H9 (cell line): ENCODE measurements at regions not wholly inside any gene's neighbourhood (a gene's known extent, or its start where the extent isn't known, plus 50 kb on each side); places are given as distances from the start of the nearest gene placed in this dataset.

Source experiments
- DNase-seq: peaks from one replicate; pipeline ENCODE4 v3.0.0-alpha.2; 2017
- H2AFZ ChIP-seq: one replicate; pipeline ENCODE4 v1.6.1; 2013; ENCODE audit warnings: mild to moderate bottlenecking, low read length, control low read depth, moderate library complexity
- H2AK5ac ChIP-seq: 2 replicates; pipeline ENCODE4 v1.6.1; 2013; ENCODE audit warnings: low read length, control low read depth, mixed read lengths; ENCODE audit not compliant: insufficient read length
- H2BK120ac ChIP-seq: one replicate; pipeline ENCODE4 v1.6.1; 2013; ENCODE audit warnings: low read depth, mild to moderate bottlenecking, low read length, control low read depth, inconsistent platforms; ENCODE audit not compliant: poor library complexity, severe bottlenecking
- H2BK12ac ChIP-seq: 2 replicates; pipeline ENCODE4 v1.6.1; 2013; ENCODE audit warnings: low read length, control low read depth, mixed read lengths, low read depth; ENCODE audit not compliant: insufficient read length
- H2BK15ac ChIP-seq: 2 replicates; pipeline ENCODE4 v1.6.1; 2013; ENCODE audit warnings: low read depth, low read length, control low read depth
- H2BK20ac ChIP-seq: one replicate; pipeline ENCODE4 v1.6.1; 2013; ENCODE audit warnings: low read depth, mild to moderate bottlenecking, low read length, control low read depth, inconsistent platforms; ENCODE audit not compliant: poor library complexity, severe bottlenecking
- H2BK5ac ChIP-seq: 2 replicates; pipeline ENCODE4 v1.6.1; 2013; ENCODE audit warnings: low read length, control low read depth, mixed read lengths; ENCODE audit not compliant: insufficient read length
- H3K14ac ChIP-seq: 2 replicates; pipeline ENCODE4 v1.6.1; 2013; ENCODE audit warnings: low read length, control low read depth; ENCODE audit not compliant: insufficient read depth
- H3K18ac ChIP-seq: 2 replicates; pipeline ENCODE4 v1.6.1; 2013; ENCODE audit warnings: low read depth, mild to moderate bottlenecking, mixed read lengths, low read length, control low read depth; ENCODE audit not compliant: insufficient read length
- H3K23ac ChIP-seq: 2 replicates; pipeline ENCODE4 v1.6.1; 2013; ENCODE audit warnings: low read length, control low read depth, mixed read lengths, low read depth; ENCODE audit not compliant: insufficient read length
- H3K23me2 ChIP-seq: 2 replicates; pipeline ENCODE4 v1.6.1; 2013; ENCODE audit warnings: low read depth, mild to moderate bottlenecking, mixed read lengths, low read length, control low read depth; ENCODE audit not compliant: insufficient read length, poor library complexity, severe bottlenecking
- H3K27ac ChIP-seq: 2 replicates; pipeline ENCODE4 v1.5.1; 2013; ENCODE audit warnings: low read length, control low read depth, mixed read lengths, low read depth; ENCODE audit not compliant: insufficient read length
- H3K27me3 ChIP-seq: 2 replicates; pipeline ENCODE4 v1.6.1; 2013; ENCODE audit warnings: low read length, control low read depth, inconsistent platforms; ENCODE audit not compliant: insufficient read depth
- H3K4ac ChIP-seq: 2 replicates; pipeline ENCODE4 v1.6.1; 2013; ENCODE audit warnings: low read depth, mild to moderate bottlenecking, control low read depth, inconsistent platforms, low read length, moderate library complexity
- H3K4me1 ChIP-seq: 2 replicates; pipeline ENCODE4 v1.6.1; 2013; ENCODE audit warnings: low read length, control low read depth, inconsistent platforms; ENCODE audit not compliant: insufficient read depth
- H3K4me2 ChIP-seq: 2 replicates; pipeline ENCODE4 v1.6.1; 2013; ENCODE audit warnings: low read length, control low read depth, mixed read lengths; ENCODE audit not compliant: insufficient read length, insufficient read depth
- H3K56ac ChIP-seq: 2 replicates; pipeline ENCODE4 v1.6.1; 2013; ENCODE audit warnings: low read depth, mild to moderate bottlenecking, mixed read lengths, low read length, control low read depth; ENCODE audit not compliant: insufficient read length
- H3K79me1 ChIP-seq: 2 replicates; pipeline ENCODE4 v1.6.1; 2013; ENCODE audit warnings: low read depth, mild to moderate bottlenecking, moderate library complexity, low read length, control low read depth, inconsistent platforms; ENCODE audit not compliant: insufficient read depth, poor library complexity, severe bottlenecking
- H3K79me2 ChIP-seq: 2 replicates; pipeline ENCODE4 v1.6.1; 2013; ENCODE audit warnings: low read length, control low read depth, inconsistent platforms; ENCODE audit not compliant: insufficient read depth
- H3K9ac ChIP-seq: 2 replicates; pipeline ENCODE4 v1.6.1; 2013; ENCODE audit warnings: low read length, control low read depth, mixed read lengths; ENCODE audit not compliant: insufficient read length; ENCODE audit errors: extremely low read depth
- H3K9me3 ChIP-seq: one replicate; pipeline ENCODE4 v1.6.1; 2013; ENCODE audit warnings: low read depth, low read length, inconsistent platforms; ENCODE audit not compliant: control insufficient read depth
- H3T11ph ChIP-seq: one replicate; pipeline ENCODE4 v1.6.1; 2013; ENCODE audit warnings: mild to moderate bottlenecking, low read length, control low read depth, inconsistent platforms
- H4K20me1 ChIP-seq: one replicate; pipeline ENCODE4 v1.6.1; 2013; ENCODE audit not compliant: control insufficient read depth, insufficient read length, insufficient read depth
- H4K5ac ChIP-seq: 2 replicates; pipeline ENCODE4 v1.6.1; 2013; ENCODE audit warnings: low read depth, mild to moderate bottlenecking, mixed read lengths, low read length, control low read depth; ENCODE audit not compliant: insufficient read length
- H4K8ac ChIP-seq: replicated peaks from 2 replicates; pipeline ENCODE4 v1.6.1; 2013; ENCODE audit warnings: low read length, control low read depth, mixed read lengths, low read depth; ENCODE audit not compliant: insufficient read length
- H4K91ac ChIP-seq: 2 replicates; pipeline ENCODE4 v1.6.1; 2013; ENCODE audit warnings: low read depth, mild to moderate bottlenecking, moderate library complexity, mixed read lengths, low read length, control low read depth; ENCODE audit not compliant: insufficient read length
- H3K27ac Mint-ChIP-seq, 3 experiments: 2 replicates in 2 of 3; 3 replicates in 1 of 3; pipeline ENCODE4 v1.8.0; 2020 to 2021; ENCODE audit warnings: mixed read lengths in 3 of 3, mild to moderate bottlenecking in 1 of 3, moderate library complexity in 1 of 3
- H3K27me3 Mint-ChIP-seq: 2 replicates; pipeline ENCODE4 v1.8.0; 2021; ENCODE audit warnings: low read depth, mild to moderate bottlenecking, moderate library complexity, mixed read lengths
- H3K36me3 Mint-ChIP-seq, 3 experiments: 2 replicates in 2 of 3; 3 replicates in 1 of 3; pipeline ENCODE4 v1.8.0; 2020 to 2021; ENCODE audit warnings: low read depth in 3 of 3, mixed read lengths in 3 of 3; ENCODE audit not compliant: insufficient read depth in 1 of 3
- H3K4me1 Mint-ChIP-seq, 2 experiments: 2 replicates each; pipeline ENCODE4 v1.8.0; 2020; ENCODE audit warnings: mixed read lengths in 2 of 2
- H3K4me3 Mint-ChIP-seq, 2 experiments: 2 replicates in 1 of 2; 3 replicates in 1 of 2; pipeline ENCODE4 v1.8.0; 2020 to 2021; ENCODE audit warnings: mild to moderate bottlenecking in 2 of 2, mixed read lengths in 2 of 2, moderate library complexity in 1 of 2
- H3K9me3 Mint-ChIP-seq, 2 experiments: 2 replicates in 1 of 2; 3 replicates in 1 of 2; pipeline ENCODE4 v1.8.0; 2020; ENCODE audit warnings: mild to moderate bottlenecking in 2 of 2, mixed read lengths in 2 of 2, moderate library complexity in 1 of 2
- WGBS: extraction: QIAGEN DNeasy Blood & Tissue Kit; methylation state at CpG from one replicate; pipeline ENCODE4 v1.1.7; 2013; ENCODE audit warnings: missing lambda C conversion rate, low lambda C conversion rate, mixed read lengths; ENCODE audit not compliant: insufficient read length; ENCODE audit errors: extremely low coverage; 5-methylcytosine and 5-hydroxymethylcytosine counted together
- TF ChIP-seq, protein P1 (sequence below): fragments of 200-600 bp; sonication (generic); conservative IDR thresholded peaks from 3 replicates; pipeline ENCODE4 v1.8.0; 2021; ENCODE audit warnings: antibody characterized with exemption, mild to moderate bottlenecking

DNA sequence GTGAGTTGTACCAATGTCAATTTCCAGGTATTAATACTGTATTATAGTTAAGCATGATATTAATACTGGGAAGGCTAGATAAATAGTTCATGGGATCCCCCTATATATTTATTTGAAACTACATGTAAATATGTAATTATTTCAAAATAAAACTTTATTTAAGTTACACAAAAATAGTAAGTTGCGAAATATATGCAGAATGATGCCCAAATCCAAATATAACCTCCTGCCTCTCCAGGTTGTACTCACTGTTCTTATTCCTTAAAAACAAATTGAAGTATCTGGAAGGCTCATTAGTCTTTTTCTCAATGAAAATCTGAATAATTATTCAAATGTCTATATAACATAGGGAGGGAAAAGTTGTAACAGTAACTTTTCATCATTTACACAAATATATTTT, 161.9 kb upstream of the DEFB112 start:
- Histone ChIP-seq H4K20me1 (no peaks in the 10 kb centered on the region), H2BK120ac (no peak overlapping the region), H3K27me3 (no peaks in the 10 kb centered on the region), H2BK20ac (no peak overlapping the region), H2AFZ (no peak overlapping the region), H4K8ac (no peak overlapping the region), H2AK5ac (no peak overlapping the region), H4K91ac (no peak overlapping the region), H3K27ac (no peak overlapping the region), H3K4me1 (no peaks in the 10 kb centered on the region), H2BK15ac (no peak overlapping the region), H3K23me2 (no peaks in the 10 kb centered on the region), H2BK12ac (no peak overlapping the region), H3K56ac (no peak overlapping the region), H3K4me2 (no peak overlapping the region), H3K23ac (no peak overlapping the region), H3K79me1 (no peaks in the 10 kb centered on the region), H3K9me3 (no peaks in the 10 kb centered on the region), H3K79me2 (no peaks in the 10 kb centered on the region), H3K14ac (no peak overlapping the region), H2BK5ac (no peak overlapping the region), H3K18ac (no peak overlapping the region), H3K9ac (no peak overlapping the region), H3K4ac (no peak overlapping the region), H4K5ac (no peak overlapping the region), H3T11ph (no peak overlapping the region)
- no CpG with 5 or more reads among the region's 1 CpG for WGBS
- TF ChIP-seq, protein P1, sequence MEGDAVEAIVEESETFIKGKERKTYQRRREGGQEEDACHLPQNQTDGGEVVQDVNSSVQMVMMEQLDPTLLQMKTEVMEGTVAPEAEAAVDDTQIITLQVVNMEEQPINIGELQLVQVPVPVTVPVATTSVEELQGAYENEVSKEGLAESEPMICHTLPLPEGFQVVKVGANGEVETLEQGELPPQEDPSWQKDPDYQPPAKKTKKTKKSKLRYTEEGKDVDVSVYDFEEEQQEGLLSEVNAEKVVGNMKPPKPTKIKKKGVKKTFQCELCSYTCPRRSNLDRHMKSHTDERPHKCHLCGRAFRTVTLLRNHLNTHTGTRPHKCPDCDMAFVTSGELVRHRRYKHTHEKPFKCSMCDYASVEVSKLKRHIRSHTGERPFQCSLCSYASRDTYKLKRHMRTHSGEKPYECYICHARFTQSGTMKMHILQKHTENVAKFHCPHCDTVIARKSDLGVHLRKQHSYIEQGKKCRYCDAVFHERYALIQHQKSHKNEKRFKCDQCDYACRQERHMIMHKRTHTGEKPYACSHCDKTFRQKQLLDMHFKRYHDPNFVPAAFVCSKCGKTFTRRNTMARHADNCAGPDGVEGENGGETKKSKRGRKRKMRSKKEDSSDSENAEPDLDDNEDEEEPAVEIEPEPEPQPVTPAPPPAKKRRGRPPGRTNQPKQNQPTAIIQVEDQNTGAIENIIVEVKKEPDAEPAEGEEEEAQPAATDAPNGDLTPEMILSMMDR = no peak
- H3K4me1 Mint-ChIP-seq = no peaks in the 10 kb centered on the region
- no peak overlapping the region for H3K4me3 Mint-ChIP-seq
- DNase-seq = no peak
- H3K36me3 Mint-ChIP-seq = peaks cover 0 to 1% (median 0%) of the 10 kb centered on the region in 3 experiments; a peak in 2 of 7 replicates
- no peaks in the 10 kb centered on the region for H3K27me3 Mint-ChIP-seq
- H3K9me3 Mint-ChIP-seq = peaks cover 4% of the 10 kb centered on the region in 2 experiments; a peak in 3 of 5 replicates
- H3K27ac Mint-ChIP-seq = no peak overlapping the region
